HEK293T (cell line): ENCODE measurements at regions not wholly inside any gene's neighbourhood (a gene's known extent, or its start where the extent isn't known, plus 50 kb on each side); places are given as distances from the start of the nearest gene placed in this dataset.
A peak's percentile ranks its signal among the peaks of the same experiment; 100 is the strongest.

Source experiments
- CTCF ChIA-PET: fragments of 350-600 bp; formaldehyde crosslinking; extraction: SDS; loops from one replicate; lab custom pipeline; 2021; ENCODE audit warnings: antibody characterized with exemption, inconsistent platforms; lab: Yijun Ruan, JAX
- POLR2A ChIA-PET: fragments of 350-600 bp; formaldehyde crosslinking; extraction: SDS; loops from one replicate; lab custom pipeline; 2020; ENCODE audit warnings: antibody characterized with exemption, inconsistent platforms; lab: Yijun Ruan, JAX
- DNase-seq: peaks from one replicate; pipeline ENCODE4 v3.0.0; 2012; ENCODE audit warnings: mixed read lengths; ENCODE audit errors: extremely low spot score
- BHLHE40 ChIP-seq: fragments of 450-650 bp; IDR thresholded peaks from 2 replicates; pipeline ENCODE4 v1.6.1; 2016; ENCODE audit warnings: mild to moderate bottlenecking, moderate library complexity, borderline replicate concordance
- CTBP1 ChIP-seq: fragments of 450-650 bp; IDR thresholded peaks from 2 replicates; pipeline ENCODE4 v1.6.1; 2016; ENCODE audit warnings: borderline replicate concordance
- ELF4 ChIP-seq: fragments of 450-650 bp; IDR thresholded peaks from 2 replicates; pipeline ENCODE4 v1.6.1; 2017; ENCODE audit warnings: antibody characterized with exemption
- FOXA1 ChIP-seq: fragments of 450-650 bp; IDR thresholded peaks from 2 replicates; pipeline ENCODE4 v1.6.1; 2016; ENCODE audit warnings: mild to moderate bottlenecking
- FOXK2 ChIP-seq: fragments of 450-650 bp; IDR thresholded peaks from 2 replicates; pipeline ENCODE4 v1.6.1; 2016; ENCODE audit warnings: mild to moderate bottlenecking
- FOXM1 ChIP-seq: fragments of 450-650 bp; IDR thresholded peaks from 2 replicates; pipeline ENCODE4 v1.6.1; 2017; ENCODE audit warnings: mild to moderate bottlenecking, borderline replicate concordance
- HDGF ChIP-seq: fragments of 450-650 bp; IDR thresholded peaks from 2 replicates; pipeline ENCODE4 v1.6.1; 2017; ENCODE audit warnings: antibody characterized with exemption, borderline replicate concordance
- L3MBTL2 ChIP-seq: fragments of 450-650 bp; conservative IDR thresholded peaks from 2 replicates; pipeline ENCODE4 v1.6.1; 2016; ENCODE audit warnings: mild to moderate bottlenecking
- LEF1 ChIP-seq: fragments of 450-650 bp; IDR thresholded peaks from 2 replicates; pipeline ENCODE4 v1.6.1; 2017; ENCODE audit warnings: mild to moderate bottlenecking, borderline replicate concordance
- NFRKB ChIP-seq: fragments of 450-650 bp; IDR thresholded peaks from 2 replicates; pipeline ENCODE4 v1.6.1; 2016; ENCODE audit warnings: mild to moderate bottlenecking, moderate library complexity
- SP1 ChIP-seq: fragments of 450-650 bp; IDR thresholded peaks from 2 replicates; pipeline ENCODE4 v1.6.1; 2017
- SUZ12 ChIP-seq: fragments of 450-650 bp; IDR thresholded peaks from 2 replicates; pipeline ENCODE4 v1.6.1; 2016; ENCODE audit warnings: mild to moderate bottlenecking
- TARDBP ChIP-seq: fragments of 450-650 bp; IDR thresholded peaks from 2 replicates; pipeline ENCODE4 v1.6.1; 2016
- ZNF384 ChIP-seq: fragments of 450-650 bp; IDR thresholded peaks from 2 replicates; pipeline ENCODE4 v1.6.1; 2016

GRCh38 chr3:134302674-134303073 is 52.0 kb upstream of the RYK start:
- TF ChIP-seq ELF4 (no peak), SP1 (no peak), FOXK2 (no peak), ZNF384 (no peak), LEF1 (no peak), CTBP1 (no peak), L3MBTL2 (no peak)
- ChIA-PET POLR2A (no interaction called here), CTCF (interaction anchor here (0.8 to 1.1 kb wide), 3 partner anchors 91 to 383 kb away, joined by 3 to 4 read pairs (median 3); no protein-coding TSS in a partner anchor)
- DNase-seq = no peak

- peak; percentile 47 for DNase-seq
- ChIA-PET POLR2A (no interaction called here), CTCF (no interaction called here)
- TF ChIP-seq SUZ12 = no peak
- TF ChIP-seq SP1 = no peak
- TF ChIP-seq CTBP1 = no peak
- no peak for TF ChIP-seq HDGF
- no peak for TF ChIP-seq FOXM1
- TF ChIP-seq BHLHE40 = no peak
- TF ChIP-seq ZNF384 = no peak
- TF ChIP-seq NFRKB = no peak
- no peak for TF ChIP-seq LEF1
- no peak for TF ChIP-seq TARDBP
- no peak for TF ChIP-seq L3MBTL2
- TF ChIP-seq FOXA1 = no peak
These were observed 49.9 kb upstream of the RYK start for GRCh38 chr3:134300520-134300919.
